Ishikawa (cell line): ENCODE measurements at regions not wholly inside any gene's neighbourhood (a gene's known extent, or its start where the extent isn't known, plus 50 kb on each side); places are given as distances from the start of the nearest gene placed in this dataset.

Experiments
- EGR1 ChIP-seq: IDR thresholded peaks from 2 replicates; pipeline ENCODE4 v1.6.1; 2012
- EP300 ChIP-seq: IDR thresholded peaks from 2 replicates; pipeline ENCODE4 v1.6.1; 2012; ENCODE audit warnings: borderline replicate concordance
- NFIC ChIP-seq: IDR thresholded peaks from 2 replicates; pipeline ENCODE4 v1.6.1; 2012
- TCF12 ChIP-seq: IDR thresholded peaks from 2 replicates; pipeline ENCODE4 v1.6.1; 2012; ENCODE audit warnings: low read depth
- TEAD4 ChIP-seq: IDR thresholded peaks from 2 replicates; pipeline ENCODE4 v1.6.1; 2012
- YY1 ChIP-seq: IDR thresholded peaks from 2 replicates; pipeline ENCODE4 v1.6.1; 2012; ENCODE audit warnings: low read depth
- TF ChIP-seq, protein P1 (sequence below): IDR thresholded peaks from 2 replicates; pipeline ENCODE4 v1.6.1; 2012; ENCODE audit warnings: low read depth, mild to moderate bottlenecking

DNA sequence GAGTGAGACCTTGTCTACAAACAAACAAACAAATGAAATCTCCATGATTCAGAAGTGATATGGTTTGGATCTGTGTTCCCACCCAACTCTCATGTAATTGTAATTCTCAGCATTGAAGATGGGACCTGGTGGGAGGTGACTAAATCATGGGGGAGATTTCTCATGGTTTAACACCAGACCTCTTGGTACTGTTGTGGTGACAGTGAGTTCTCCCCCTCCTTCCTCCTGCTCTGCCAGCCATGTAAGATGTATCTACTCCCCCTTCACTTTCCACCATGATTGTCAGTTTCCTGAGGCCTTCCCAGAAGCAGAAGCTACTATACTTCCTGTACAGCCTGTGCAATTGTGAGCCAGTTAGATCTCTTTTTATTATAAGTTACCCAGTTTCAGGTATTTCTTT is 438.4 kb upstream of the THBS1 start:
- TF ChIP-seq, protein P1, sequence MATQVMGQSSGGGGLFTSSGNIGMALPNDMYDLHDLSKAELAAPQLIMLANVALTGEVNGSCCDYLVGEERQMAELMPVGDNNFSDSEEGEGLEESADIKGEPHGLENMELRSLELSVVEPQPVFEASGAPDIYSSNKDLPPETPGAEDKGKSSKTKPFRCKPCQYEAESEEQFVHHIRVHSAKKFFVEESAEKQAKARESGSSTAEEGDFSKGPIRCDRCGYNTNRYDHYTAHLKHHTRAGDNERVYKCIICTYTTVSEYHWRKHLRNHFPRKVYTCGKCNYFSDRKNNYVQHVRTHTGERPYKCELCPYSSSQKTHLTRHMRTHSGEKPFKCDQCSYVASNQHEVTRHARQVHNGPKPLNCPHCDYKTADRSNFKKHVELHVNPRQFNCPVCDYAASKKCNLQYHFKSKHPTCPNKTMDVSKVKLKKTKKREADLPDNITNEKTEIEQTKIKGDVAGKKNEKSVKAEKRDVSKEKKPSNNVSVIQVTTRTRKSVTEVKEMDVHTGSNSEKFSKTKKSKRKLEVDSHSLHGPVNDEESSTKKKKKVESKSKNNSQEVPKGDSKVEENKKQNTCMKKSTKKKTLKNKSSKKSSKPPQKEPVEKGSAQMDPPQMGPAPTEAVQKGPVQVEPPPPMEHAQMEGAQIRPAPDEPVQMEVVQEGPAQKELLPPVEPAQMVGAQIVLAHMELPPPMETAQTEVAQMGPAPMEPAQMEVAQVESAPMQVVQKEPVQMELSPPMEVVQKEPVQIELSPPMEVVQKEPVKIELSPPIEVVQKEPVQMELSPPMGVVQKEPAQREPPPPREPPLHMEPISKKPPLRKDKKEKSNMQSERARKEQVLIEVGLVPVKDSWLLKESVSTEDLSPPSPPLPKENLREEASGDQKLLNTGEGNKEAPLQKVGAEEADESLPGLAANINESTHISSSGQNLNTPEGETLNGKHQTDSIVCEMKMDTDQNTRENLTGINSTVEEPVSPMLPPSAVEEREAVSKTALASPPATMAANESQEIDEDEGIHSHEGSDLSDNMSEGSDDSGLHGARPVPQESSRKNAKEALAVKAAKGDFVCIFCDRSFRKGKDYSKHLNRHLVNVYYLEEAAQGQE: no peak
- TF ChIP-seq NFIC (no peak), EP300 (no peak), YY1 (no peak), TEAD4 (no peak), TCF12 (no peak), EGR1 (no peak)
